ENCODE measurements at regions not wholly inside any gene's neighbourhood (a gene's known extent, or its start where the extent isn't known, plus 50 kb on each side); places are given as distances from the start of the nearest gene placed in this dataset.

DNA sequence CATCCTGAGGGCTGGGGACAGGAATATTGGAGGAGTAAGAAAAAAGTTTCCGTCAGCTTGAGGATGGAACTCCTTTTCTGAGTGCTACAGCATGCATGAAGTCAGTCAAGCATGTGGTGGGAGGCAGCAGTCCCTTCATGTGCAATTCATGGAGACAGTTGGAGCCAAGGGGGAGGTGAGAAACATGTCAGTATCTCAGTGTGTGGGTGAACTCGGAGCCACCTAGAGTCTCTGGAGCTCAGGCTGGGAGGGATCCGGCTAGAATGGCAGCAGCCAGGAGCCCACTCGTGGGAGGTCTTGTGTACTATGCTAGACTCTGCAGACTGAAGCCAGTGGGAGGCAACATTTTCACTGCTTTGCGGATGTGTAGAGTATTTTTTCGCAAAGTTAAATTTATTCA is 60.3 kb downstream of the AVPR1A start:
- DNase-seq: no peak

DNA sequence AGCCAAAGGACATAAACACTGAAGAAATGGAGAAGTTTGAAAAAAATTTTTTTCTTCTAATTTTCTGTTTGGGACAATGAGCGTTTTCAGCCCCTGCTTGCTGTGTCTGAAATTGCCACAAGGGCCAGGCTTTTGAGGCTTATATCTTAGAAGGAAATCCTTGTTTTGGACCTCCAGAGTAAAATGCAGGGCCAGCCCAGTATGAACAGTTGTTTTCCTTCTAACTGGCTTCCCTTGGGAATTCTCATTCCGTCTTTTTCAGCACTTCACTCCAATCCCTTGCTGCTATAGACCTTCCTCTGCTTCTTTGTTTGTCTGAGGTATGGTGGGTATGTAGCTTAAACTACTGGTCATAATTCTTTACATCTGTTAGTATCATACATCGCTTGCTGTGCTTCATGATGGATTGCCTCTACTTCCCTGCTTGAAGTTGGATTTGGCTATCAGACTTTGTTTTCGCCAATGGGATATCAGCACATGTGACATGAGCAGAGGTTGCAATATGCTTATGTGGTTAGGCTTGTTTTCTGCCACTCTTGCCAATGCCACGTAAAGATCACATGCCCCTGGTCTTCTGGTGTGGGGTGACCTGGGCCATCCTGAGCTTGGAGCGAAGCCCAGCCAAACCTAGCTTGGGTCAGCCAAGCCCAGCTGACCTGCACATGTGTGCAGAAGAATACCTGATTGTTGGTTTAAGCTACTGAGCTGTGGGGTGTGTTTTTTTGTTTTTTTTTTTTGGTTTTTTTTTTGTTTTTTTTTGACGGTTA is 64.7 kb downstream of the AVPR1A start:
- DNase-seq: no peak

DNA sequence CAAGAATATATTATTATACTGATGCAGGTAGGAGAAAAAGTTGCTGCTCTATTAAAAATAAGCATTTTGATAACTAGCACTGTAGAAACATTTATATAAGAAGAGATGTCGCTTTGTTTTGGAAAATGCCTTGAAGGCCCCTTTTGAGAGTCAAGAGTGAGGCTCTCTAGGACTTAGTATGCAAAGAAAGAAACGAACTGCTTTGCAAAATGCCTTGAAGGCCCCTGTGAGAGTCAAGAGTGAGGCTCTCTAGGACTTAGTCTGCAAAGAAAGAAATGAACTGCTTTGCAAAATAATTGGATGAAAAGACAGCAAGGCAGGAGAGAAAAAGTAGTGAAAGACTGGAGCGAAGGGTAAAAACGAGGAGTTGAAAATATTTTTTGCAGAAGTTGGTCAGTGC is 65.9 kb downstream of the AVPR1A start:
- DNase-seq: no peak

DNA sequence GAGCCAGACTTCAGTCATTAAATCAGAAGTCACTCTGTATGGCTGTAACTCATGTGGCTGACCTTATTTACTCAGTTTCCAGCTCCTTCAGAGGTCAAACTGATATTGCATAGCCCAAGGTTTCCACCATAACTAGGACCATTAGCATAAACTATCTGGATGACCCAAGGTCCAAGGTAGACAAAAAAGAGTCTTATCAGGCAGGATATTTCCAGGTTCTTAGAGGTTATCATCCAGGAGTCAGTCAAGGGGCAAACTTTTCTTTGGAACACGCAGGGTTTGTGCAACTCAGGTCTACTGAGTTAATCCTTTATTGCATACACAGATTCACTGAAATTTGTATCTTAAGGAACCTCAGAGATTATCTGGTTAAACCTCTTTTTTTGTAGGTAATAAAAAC is 66.5 kb downstream of the AVPR1A start:
- no peak for DNase-seq

DNA sequence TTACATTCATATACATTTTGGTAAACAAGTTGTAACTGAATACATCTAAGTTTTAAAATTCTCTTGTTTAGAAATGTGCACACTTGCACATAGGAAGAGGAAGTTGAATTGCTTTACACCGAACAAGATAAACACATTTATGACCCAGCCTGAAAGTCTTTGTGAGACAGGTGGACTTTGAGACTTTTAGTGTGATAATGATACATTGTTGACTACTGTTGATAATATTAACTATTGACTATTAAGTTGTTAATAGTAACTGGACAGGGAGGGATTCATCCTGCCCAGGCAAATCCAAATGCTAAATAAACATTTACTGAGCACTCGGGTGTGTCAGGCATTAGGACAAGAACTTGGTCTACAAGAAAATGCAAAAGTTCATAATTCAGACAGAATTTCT is 68.0 kb downstream of the AVPR1A start:
- no peak for DNase-seq

DNA sequence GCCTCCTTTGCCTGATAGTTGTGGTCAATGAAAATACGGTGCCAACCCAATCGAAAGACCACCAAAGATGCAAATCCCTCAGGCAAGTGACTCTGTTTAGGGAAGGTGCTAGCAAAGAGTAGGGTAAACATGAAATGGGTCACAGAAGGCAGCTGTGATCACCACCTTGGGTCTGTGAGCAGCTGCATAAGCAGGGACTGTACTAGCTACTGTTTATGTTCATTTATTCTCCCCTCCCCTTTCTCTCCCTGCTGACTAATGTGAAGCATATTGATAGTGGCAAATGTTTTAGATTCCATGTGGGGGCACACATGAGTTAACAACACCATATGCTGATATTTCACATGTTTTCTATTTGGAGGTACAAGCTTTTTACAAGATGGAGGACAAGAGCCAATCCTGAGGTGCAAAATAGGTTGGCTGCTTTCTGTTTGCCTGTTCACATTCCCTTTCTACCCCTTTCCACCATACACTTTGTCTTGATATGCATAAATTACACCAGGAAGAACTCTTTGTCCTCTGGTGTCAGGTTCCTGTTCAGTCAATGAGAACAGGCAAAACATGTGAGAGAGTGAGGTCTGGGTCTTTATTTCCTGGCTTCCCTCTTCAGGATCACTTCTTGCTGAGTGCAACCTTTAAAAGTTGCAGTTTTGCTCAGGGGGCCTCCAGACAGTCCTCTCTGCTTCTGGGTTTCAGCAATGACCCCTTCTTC is 71.1 kb downstream of the AVPR1A start:
- DNase-seq: no peak

DNA sequence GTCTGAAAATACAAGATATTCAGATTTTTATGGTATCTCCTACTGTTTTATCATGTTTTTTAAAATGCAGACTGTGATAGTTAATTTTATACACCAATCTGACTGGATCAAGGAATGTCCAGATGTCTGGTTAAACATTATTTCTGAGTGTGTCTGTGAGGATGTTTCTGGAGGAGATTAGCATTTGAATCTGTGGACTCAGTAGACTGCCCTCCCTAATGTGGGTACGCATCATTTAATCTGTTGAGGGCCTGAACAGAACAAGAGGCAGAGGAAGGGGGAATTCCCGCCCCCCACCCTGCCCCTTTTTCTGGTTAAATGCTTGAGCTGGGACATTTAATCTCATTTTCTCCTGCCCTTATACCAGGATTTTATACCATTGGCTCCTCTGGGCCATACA is 72.1 kb downstream of the AVPR1A start:
- no peak for DNase-seq

DNA sequence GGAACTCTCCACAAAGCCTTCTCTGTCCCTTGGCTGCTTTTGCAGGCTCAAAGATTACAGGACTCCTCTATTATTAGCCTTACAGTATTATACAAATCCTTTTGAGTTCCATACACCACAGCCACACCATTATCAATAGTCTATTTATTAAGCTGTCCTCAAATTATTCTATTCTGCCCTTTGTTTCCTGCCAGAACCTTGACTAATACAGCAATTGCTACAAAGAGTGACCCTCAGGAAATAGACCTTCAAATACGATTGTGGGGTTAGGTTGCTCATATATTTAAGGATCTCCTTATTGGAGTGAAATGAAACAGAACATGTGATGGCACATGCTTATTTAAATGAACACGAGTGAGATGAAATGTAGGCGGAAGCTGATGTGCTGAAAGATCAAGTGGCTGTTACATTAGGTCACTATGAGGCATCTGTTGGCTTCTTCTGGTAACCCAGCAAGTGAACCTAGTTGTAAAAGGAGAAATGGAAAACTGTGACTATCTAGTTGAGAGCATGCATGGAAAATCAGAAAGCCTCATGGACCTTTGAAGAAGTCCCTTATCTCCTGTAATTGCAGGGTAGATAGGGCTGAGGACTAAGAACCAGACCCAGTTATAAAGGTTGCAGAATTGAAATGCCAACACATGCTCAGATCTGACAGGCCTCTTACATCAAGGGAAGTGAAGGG is 75.5 kb downstream of the AVPR1A start:
- no peak for DNase-seq

DNA sequence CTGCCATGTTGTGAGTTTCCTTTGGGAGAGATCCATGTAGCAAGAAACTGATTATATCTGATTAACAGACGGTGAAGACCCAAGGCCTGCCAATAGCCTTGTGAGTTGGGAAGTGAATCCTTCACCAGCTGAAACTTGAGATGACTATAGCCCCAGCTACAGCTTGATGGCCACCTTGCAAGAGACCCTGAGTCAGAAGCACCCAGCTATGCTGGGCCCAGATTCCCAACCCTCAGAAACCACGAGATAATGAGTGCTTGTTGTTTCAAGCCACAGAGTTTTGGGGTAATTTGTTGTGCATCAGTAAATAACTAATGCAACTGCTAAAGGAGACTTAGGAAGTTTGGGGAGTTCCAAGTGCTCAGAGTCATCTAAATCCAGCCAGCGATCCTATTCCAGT is 80.3 kb downstream of the AVPR1A start:
- no peak for DNase-seq

DNA sequence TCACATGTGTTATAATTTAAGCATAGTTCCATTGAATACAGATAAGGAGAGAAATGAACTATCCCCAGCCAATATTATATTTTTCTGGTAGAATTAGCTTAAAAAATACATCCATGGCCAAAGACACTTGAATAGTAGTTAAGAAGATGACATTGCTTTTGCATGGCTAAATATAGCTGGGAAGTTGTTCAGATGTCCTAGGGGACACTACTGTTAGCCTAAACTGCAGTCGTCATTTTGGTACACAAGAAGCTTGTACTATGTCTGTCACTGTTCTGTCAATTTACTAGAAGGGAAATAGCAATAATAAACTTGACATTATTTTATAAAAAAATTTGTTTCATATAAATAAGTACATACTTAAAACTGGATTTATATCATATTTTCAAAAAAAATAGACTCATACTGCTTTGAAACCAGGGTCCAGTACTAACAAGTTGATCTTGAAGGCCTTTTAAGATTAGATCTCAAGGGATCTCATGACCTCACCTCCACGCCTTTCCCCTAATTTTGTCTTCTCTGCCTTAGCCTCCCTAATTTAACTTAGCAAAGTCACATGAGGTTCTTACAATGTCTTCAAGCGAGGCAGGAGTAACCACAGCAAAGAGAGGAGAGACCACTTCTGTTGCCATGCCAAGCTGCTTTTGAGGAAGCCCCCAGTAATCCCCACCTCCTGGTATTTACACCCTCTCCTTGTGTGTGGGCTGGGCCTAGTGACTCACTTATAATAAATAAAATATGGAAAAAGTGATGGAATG is 81.0 kb downstream of the AVPR1A start:
- DNase-seq: no peak

DNA sequence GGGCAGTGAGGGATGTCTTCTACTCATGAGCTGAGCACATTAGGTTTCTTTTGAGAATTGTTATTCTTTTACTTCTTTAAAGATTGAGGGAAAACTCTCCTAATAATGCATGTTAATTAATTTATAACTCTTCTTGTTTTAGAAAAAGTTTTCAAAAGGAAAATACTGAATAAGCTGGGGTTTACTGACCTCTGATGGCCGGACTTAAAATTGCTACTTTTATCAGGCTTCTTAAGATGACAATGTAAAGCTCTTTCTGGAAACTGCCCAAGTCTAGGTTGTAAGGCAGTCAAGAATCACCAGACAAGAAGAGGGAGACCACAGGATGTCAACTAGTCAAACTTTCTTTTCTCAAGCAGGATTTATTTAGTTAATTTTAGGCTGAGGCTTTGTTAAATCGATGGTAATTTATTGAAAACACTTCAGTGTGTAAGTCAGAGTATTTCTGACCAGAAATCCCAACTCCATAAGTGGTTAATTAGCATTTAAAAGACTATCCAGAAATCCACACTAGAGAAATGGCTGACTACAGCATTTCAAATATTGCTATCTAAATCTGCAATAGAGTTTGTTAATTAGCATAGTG is 82.1 kb downstream of the AVPR1A start:
- DNase-seq: peak; percentile 41

DNA sequence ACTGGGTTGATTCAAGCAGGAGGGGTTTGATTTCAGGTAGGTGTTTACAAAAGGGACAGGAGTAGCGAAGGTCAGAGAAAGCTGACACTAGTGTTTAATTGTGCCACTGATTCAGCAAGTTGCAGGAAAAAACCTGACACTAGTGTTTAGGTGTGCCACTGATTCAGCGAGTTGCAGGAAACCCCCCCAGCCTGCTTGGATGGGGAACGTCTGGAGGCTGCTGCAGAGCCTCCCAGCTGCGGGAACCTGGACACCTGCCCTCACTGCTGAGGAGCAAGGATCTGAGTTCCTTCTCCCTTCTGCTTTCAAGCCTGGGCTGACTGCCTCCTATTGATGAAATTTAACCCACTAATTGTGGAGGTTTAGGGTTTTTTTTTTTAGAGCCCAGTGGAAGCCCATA is 84.2 kb downstream of the AVPR1A start:
- DNase-seq: no peak

DNA sequence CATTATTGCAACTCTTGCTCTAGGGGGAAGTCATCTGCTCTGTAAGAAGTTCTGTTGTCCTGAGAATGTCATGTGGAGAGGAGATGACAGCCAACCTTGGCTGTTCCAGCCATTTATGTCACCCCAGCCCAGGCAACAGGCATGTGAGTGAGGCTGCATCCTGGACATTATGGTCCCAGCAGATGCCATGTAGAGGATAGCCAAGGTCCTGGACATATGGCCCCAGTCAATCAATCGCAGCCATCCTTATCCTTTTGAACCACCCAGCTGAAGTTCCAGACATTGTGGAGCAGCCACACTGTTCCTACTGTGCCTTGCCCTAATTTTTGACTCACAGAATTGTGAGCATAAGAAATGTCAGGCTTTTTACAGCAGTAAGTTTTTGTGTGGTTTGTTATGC is 84.9 kb downstream of the AVPR1A start:
- DNase-seq: no peak

DNA sequence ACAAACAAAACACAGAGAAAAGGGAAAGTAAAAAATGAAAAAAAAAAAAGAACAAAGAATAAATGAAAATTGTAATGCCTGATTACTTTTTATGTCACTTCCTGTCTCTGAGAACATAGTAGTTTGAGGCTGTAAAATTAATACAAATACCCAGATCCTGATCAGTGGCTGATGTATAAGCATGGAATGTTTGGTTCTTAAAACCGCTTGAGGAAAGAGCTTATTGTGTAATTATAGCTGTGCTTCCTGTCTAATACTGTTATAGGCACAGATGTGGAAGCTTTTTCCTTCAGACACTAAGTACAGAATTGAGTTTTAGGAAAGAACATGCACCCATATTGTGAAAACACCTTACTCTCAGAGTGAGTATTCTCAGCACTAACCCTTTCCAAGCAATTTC is 86.9 kb downstream of the AVPR1A start:
- no peak for DNase-seq

DNA sequence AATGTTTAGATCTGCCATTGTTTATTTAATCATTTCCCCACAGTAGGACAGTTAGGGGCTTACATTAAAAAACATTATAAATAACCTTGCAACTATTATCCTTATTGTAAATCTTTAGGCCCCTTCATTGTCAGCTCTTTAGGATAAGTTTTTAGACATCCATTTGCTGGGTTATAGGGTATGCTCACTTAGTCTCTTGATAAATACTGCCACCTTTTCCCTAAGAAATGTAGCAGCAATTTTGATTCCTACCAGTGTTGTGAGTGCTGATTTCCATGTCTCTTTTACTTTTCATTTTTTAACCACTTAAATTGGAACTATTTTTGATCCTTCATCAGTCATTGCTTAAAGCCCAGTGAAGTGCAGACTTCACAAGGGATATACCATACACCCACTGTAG is 94.4 kb downstream of the AVPR1A start:
- DNase-seq: no peak

DNA sequence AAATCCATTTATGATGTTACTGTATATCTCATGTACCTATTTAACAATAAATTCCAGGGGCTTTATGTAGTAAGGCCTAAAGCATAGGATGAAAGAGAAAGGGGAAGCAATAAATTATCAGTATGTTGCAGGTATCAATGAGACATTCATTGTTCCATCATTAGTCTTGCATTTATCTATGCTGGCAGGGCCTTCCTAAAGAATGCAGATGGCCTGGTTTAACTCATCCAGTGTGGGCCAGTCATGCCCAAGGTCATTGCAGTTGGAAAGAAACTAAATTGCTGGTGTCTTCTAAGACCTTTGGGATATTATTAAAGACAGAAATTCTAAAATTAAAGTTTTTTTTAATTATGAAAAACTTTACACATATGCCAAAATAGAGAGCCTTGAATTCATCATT is 98.3 kb downstream of the AVPR1A start:
- no peak for DNase-seq

DNA sequence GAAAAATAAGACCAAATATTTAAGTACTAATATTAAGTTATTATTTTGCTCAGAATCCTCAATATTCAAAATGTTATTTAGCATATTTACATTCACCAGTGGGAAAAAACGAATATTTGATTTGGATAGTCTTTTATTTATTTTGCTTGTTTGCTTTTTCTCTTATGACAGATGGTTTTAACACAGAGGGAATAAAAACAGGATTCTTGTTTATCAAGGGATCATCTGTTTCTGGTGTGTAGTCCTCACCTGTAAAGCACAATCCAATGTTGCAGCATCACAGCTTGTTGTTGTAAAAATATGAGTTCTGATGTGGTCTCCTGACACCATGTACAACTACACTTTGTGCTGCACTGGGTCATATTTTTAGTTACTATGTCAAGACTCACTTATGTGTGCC is 103.9 kb downstream of the AVPR1A start:
- no peak for DNase-seq

DNA sequence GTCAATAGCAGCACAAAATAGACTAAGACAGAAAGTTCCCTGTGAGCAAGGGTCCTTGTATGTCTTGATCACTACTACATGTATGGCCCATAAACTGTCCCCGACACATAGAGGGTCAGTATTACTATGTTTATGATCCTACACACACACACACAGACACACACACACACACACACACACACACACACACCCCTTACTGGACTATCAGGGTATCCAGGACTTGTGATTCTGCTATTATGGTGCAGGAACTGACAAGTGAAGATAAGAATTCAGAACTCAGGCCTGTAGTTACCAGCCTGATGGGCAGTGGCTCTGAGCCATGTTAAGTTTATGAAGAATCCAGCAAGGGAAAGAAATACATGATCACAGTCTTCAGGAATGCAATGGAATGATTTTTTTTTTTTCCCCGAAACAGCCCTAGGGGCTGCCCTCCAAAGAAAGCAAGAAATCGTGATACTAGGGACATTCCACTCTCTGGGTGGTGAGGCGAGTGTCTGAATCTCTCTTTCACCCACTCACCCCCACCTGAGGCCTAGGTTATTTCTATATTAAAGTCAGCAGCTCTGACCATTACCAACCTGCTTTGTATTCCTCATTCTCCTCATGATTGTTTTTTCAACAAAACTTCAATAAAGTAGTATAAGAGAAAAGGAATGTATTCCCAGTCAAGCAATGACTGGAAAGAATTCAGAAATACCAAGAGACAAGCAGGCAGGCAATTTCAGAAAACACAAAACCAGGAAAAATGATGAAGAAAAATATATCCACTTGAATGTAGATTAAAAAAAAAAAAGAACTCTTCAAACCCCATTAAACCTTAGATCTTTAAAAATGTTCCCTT is 105.8 kb downstream of the AVPR1A start:
- no peak for DNase-seq

DNA sequence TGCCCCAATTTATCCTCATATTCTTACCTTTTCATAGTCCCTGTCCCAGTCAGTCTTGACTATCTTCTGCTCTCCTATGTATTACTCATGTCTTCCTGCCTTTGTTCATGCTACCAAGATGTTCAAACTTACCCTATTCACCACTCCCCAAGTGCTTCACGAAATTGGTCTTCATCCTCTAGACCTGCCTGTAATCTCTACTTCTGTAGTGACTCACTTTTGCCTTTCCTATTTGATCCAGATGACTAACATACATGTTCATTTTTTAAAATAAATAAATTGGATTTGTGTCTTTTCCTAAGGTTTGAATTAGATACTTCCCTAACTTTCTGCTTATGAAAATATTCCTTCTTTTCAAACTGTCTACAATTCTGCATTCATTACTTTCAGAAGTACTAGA is 107.7 kb upstream of the PPM1H start:
- no peak for DNase-seq

DNA sequence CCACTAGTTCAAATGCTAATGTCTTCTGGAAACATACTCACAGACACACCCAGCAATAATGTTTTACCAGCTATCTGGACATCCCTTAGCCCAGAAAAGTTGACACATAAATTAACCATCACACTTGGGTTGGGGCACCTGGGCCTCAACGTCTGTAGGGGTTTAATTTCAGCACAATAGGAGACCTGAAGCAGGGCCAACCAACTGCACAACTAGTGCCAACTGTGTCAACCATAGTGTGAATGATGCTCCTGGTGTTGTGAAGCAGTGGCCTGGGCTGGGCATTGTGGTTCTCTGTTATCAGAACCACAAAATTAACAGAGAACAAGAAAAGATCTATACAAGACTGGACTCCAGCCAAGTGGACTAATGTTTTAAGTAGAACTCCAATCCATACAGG is 106.7 kb upstream of the PPM1H start:
- DNase-seq: no peak

DNA sequence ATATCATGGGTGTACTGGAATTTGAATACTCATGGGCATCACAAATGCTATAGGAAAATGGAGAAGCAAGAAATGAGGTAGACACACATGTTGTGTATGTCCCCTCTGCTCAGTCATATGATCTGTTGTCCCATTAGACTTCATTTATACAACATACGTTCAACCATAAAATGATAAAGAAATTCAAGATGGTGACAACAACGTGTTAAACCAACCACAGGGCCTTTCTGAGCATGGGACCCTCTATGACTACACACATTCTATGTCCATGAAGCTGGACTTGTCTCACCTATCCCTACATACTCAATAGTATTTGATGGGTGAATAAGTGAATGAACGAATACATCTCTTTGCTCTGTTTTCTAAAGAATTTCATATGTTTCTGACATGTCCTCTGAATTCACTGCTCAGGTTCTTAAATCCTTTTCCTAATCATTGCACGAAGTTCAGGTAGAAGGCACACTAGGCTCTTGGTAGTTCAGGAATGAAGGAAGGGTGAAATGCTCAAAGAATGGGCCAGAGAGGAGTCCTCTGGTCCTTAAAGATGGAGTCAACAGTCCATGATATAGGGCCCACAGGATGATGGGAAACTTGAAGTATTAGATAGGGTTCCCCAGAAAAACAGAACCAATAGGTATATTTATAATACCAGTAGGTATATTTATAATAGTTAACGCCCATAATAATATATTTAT is 105.7 kb upstream of the PPM1H start:
- DNase-seq: no peak

DNA sequence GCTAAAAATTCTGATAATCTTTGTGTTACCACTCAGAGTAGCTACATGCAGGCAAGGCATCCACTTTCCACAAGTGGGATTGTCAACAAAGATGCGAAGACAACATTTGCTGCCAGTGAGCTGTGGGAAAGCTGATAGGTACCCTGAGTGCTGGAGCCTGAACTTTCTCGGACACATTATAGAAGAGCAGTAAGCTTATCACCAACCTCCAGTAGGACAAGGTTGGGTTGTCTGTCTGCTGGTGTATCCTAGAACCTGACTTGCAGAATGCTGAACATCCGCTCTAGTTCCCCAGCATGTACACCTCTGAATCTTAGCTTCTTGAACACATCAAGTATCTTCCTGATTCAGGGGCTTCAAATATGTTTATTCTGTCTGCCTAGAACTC is 103.8 kb upstream of the PPM1H start:
- DNase-seq: no peak

All from GDM1 (cell line).